Activated naive CD4-positive, alpha-beta T cell treated with anti-CD3 and anti-CD28 coated beads, Interleukin-2, amount 50 U/mL, for 72 hours (primary cell): ENCODE measurements at regions not wholly inside any gene's neighbourhood (a gene's known extent, or its start where the extent isn't known, plus 50 kb on each side); places are given as distances from the start of the nearest gene placed in this dataset.
"Not testable (repeated sequence)": the region's sequence is repeated elsewhere in the genome, so short reads cannot be mapped to it uniquely, and the experiment has no call there.

Experiments used
- ATAC-seq, 2 donors: fragments of 150-1000 bp; cut with Tn5 transposase; 2 replicates each; pipeline ENCODE4 v1.10.0; 2021; ENCODE audit warnings: mild to moderate bottlenecking in 2 of 2, moderate library complexity in 2 of 2
- DNase-seq, 2 donors: peaks; one replicate each; pipeline ENCODE4 v3.0.0; 2021 to 2022; ENCODE audit warnings: low spot score in 2 of 2
- H3K27ac Mint-ChIP-seq, 2 donors: one replicate each; pipeline ENCODE4 v1.8.0; 2022; ENCODE audit warnings: mild to moderate bottlenecking in 2 of 2, mixed read lengths in 2 of 2
- H3K36me3 Mint-ChIP-seq, 2 donors: one replicate each; pipeline ENCODE4 v1.8.0; 2022; ENCODE audit warnings: mixed read lengths in 2 of 2
- H3K9me3 Mint-ChIP-seq, 2 donors: one replicate each; pipeline ENCODE4 v1.8.0; 2022; ENCODE audit warnings: mixed read lengths in 2 of 2

GRCh38 chrX:51119058-51119926 lies 208.8 kb downstream of the BMP15 start:
- H3K36me3 Mint-ChIP-seq, ATAC-seq, H3K9me3 Mint-ChIP-seq, DNase-seq, H3K27ac Mint-ChIP-seq: not testable (repeated sequence)

DNA sequence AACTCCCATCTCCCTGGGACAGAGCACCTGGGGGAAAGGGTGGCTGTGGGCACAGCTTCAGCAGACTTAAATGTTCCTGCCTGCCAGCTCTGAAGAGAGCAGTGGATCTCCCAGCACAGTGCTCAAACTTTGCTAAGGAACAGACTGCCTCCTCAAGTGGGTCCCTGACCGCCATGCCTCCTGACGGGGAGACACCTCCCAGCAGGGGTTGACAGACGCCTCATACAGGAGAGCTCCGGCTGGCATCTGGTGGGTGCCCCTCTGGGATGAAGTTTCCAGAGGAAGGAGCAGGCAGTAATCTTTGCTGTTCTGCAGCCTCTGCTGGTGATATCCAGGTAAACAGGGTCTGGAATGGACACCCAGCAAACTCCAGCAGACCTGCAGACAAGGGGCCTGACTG lies 206.9 kb upstream of the NUDT10 start:
- H3K9me3 Mint-ChIP-seq, DNase-seq, H3K36me3 Mint-ChIP-seq, ATAC-seq, H3K27ac Mint-ChIP-seq: not testable (repeated sequence)

GRCh38 chrX:51144828-51145442 lies 187.7 kb upstream of the NUDT10 start:
- ATAC-seq (peak; percentile 38 to 49), DNase-seq (peak in 1 of 2 donors; percentile 21)
- Mint-ChIP-seq H3K27ac (no peak overlapping the region), H3K36me3 (no peaks in the 10 kb centered on the region), H3K9me3 (peaks cover 0 to 9% of the 10 kb centered on the region in 2 donors)

GRCh38 chrX:51148848-51149247 lies 183.8 kb upstream of the NUDT10 start:
- DNase-seq (no peak), ATAC-seq (no peak)
- Mint-ChIP-seq H3K27ac (no peak overlapping the region), H3K9me3 (no peaks in the 10 kb centered on the region), H3K36me3 (no peaks in the 10 kb centered on the region)

DNA sequence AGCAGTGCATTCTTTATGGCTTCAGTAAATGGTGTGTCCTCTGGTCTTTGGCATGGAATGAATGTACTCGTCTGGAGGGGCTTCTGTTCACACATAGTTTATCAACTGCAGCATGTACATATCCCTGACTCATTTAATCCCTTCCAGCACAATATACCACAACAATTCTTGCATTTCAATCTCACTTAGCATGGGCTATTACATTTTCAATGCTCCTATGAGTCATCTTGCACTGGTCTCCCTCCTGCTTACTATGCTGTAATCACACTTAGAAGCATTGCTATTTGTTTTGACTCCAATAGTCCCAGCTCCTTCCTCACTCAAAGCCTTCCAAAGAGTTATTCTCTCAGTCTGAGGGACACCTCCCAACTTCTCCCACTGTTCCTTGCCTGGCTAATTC lies 180.9 kb upstream of the NUDT10 start:
- H3K36me3 Mint-ChIP-seq, result no peaks in the 10 kb centered on the region
- H3K27ac Mint-ChIP-seq, result no peak overlapping the region
- peak in 1 of 2 donors; percentile 47 for ATAC-seq
- DNase-seq, result no peak
- no peaks in the 10 kb centered on the region for H3K9me3 Mint-ChIP-seq

DNA sequence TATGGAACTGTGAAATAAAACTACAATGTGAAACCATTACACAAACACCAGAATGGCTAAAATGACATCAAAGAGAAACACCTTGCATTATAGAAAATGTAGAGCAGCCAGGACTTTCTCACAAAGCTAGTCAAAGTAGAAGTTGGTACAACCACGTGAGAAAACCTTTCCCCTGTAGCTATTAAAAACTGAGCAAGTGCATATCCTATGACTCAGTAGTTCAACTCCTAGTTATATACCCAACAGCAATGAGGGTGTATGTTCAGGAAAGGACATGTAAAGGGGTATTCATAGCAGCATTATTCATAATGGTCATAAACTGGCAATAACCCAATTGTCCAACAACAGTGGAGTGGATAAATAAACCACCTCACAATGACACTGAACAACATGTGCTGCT lies 177.5 kb upstream of the NUDT10 start:
- peak; percentile 73 to 90 for ATAC-seq
- no peak overlapping the region for H3K27ac Mint-ChIP-seq
- no peaks in the 10 kb centered on the region for H3K9me3 Mint-ChIP-seq
- DNase-seq, result no peak
- no peaks in the 10 kb centered on the region for H3K36me3 Mint-ChIP-seq

GRCh38 chrX:51155566-51155965 lies 177.1 kb upstream of the NUDT10 start:
- peak overlapping the region in 1 of 2 donors; percentile 60 for H3K27ac Mint-ChIP-seq
- ATAC-seq, result peak; percentile 47 to 63
- no peak for DNase-seq
- H3K9me3 Mint-ChIP-seq, result no peaks in the 10 kb centered on the region
- no peaks in the 10 kb centered on the region for H3K36me3 Mint-ChIP-seq

GRCh38 chrX:51158231-51158630 lies 174.4 kb upstream of the NUDT10 start:
- Mint-ChIP-seq H3K36me3 (no peaks in the 10 kb centered on the region), H3K9me3 (no peaks in the 10 kb centered on the region), H3K27ac (no peak overlapping the region)
- DNase-seq, result no peak
- no peak for ATAC-seq

DNA sequence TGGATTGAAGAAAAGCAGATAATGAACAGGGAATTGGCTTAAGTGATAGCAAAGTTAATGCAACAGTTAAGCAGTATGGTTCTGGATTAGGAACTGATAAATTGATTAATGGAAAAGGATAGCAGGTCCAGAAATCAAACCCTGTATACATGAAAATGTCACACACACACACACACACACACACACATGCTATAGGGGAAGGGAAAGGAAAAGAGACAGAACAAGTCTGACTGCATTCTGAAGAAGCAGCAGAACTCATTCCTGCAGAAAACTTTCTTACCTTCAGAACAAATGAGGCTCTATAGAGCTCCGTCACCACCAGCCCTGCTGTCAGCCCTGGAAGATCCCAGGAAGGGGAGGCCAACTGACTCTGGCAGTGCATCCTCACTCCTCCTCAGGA lies 173.2 kb upstream of the NUDT10 start:
- H3K27ac Mint-ChIP-seq, H3K36me3 Mint-ChIP-seq, H3K9me3 Mint-ChIP-seq: not testable (repeated sequence)

GRCh38 chrX:51163730-51164129 lies 168.9 kb upstream of the NUDT10 start:
- no peak overlapping the region for H3K27ac Mint-ChIP-seq
- DNase-seq (no peak), ATAC-seq (no peak)
- H3K9me3 Mint-ChIP-seq, result no peaks in the 10 kb centered on the region
- no peaks in the 10 kb centered on the region for H3K36me3 Mint-ChIP-seq

More for the DNA sequence above, 173.2 kb upstream of the NUDT10 start:
- not testable (repeated sequence) for ATAC-seq, DNase-seq

DNA sequence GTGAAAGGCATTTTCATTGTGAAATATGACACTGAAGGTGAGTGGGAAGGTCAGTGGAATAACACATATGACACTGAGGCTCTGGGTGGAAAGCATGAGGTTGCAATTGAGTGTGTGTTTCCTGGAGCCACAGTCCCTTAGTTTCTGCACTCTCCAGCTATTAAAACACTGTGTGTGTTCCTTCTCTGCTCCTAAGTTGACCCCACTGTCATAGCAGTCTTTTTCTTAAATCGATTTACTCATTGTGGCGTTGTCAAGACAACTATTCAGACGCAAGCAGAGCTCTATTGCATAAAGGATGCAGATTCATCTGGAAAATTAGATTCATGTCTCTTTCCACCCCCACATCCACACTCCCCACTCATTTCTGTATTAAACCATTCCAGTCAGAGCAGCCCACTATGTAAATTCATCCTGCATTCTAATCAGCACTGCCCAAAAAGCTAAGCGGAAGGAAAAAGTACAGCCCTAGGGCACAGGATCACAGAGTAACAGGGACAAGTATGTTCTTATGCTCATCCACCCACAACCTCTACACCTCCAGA lies 154.2 kb upstream of the NUDT10 start:
- H3K36me3 Mint-ChIP-seq, DNase-seq: not testable (repeated sequence)
- ATAC-seq, result peak in 1 of 2 donors; percentile 65

GRCh38 chrX:51179805-51180204 lies 152.8 kb upstream of the NUDT10 start:
- H3K36me3 Mint-ChIP-seq, H3K9me3 Mint-ChIP-seq, H3K27ac Mint-ChIP-seq, DNase-seq, ATAC-seq: not testable (repeated sequence)

More for the DNA sequence above, 154.2 kb upstream of the NUDT10 start:
- H3K27ac Mint-ChIP-seq, H3K9me3 Mint-ChIP-seq: not testable (repeated sequence)

DNA sequence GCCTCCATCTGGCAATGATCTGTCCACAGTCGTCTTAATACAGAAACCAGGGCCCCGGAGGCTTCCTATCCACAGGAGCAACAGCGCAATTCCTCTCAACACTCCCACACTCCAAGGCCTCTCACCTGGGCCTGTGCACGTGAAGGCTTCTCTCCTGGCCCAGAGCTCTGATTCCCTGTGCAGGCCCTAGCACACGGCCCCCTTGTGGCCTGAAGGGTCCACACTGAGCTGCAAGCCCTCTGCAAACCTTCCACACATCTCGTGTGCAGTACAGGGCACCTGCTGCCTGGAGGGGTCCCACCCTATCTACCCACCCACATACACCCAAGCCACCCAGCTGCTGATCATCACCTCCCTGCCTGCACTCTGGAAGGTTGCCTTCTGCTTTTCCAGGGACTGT lies 150.1 kb upstream of the NUDT10 start:
- no peaks in the 10 kb centered on the region for H3K9me3 Mint-ChIP-seq
- ATAC-seq, result no peak
- no peak overlapping the region for H3K27ac Mint-ChIP-seq
- DNase-seq, result no peak
- no peaks in the 10 kb centered on the region for H3K36me3 Mint-ChIP-seq

- Mint-ChIP-seq H3K9me3 (peaks cover 13 to 17% of the 10 kb centered on the region in 2 donors), H3K36me3 (peaks cover 6 to 8% of the 10 kb centered on the region in 2 donors), H3K27ac (no peak overlapping the region)
- no peak for DNase-seq
- no peak for ATAC-seq
Measured at GRCh38 chrX:51192104-51192503, 140.5 kb upstream of the NUDT10 start.

DNA sequence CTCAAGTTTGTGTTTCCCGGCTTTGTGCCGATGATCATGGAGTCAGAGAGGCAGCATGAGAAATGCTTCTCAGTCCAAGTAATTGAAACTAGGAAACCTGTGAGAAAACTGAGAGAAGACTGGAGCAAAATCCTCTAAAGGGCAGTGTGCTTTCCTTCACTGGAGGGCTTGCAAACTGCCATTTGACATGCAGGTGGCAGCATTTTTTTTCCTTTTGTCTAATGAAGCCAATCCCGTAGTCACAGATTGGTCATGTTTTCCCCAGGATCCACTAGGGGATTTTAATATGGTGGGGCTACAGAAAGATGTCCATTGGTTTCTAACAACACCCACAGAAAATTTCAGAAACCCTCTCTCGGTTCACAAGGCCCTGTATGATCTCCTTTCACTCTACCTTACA lies 117.4 kb upstream of the NUDT10 start:
- peaks cover 0 to 8% of the 10 kb centered on the region in 2 donors for H3K36me3 Mint-ChIP-seq
- H3K9me3 Mint-ChIP-seq, result peaks cover 0 to 4% of the 10 kb centered on the region in 2 donors

GRCh38 chrX:51215856-51216255 lies 116.8 kb upstream of the NUDT10 start:
- DNase-seq (no peak), ATAC-seq (no peak)
- Mint-ChIP-seq H3K9me3 (peaks cover 0 to 4% of the 10 kb centered on the region in 2 donors), H3K36me3 (peaks cover 0 to 10% of the 10 kb centered on the region in 2 donors), H3K27ac (no peak overlapping the region)

More for the DNA sequence above, 117.4 kb upstream of the NUDT10 start:
- no peak for DNase-seq
- ATAC-seq, result no peak
- no peak overlapping the region for H3K27ac Mint-ChIP-seq

DNA sequence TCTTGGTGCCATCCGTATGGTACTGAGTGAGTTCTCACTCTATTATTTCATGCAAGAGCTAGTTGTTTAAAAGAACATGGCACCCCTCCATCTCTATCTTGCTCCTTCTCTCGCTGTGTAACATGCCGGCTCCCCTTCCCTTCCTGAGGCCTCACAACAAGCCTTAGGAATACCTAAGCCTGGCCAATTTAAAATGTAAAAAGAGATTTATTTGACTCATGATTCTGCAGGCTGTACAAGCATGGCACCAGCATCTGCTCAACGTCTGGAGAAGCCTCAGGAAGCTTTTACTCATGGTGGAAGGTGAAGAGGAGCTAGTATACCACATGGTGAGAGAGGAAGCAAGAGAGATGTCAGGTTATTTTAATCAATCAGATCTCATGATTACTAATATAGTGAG lies 90.4 kb upstream of the NUDT10 start:
- ATAC-seq, result no peak
- H3K36me3 Mint-ChIP-seq, result peaks cover 30 to 48% of the 10 kb centered on the region in 2 donors

More for the DNA sequence above, 90.4 kb upstream of the NUDT10 start:
- Mint-ChIP-seq H3K27ac (no peak overlapping the region), H3K9me3 (peaks cover 14 to 20% of the 10 kb centered on the region in 2 donors)
- DNase-seq, result no peak
